ENCODE measurements at regions not wholly inside any gene's neighbourhood (a gene's known extent, or its start where the extent isn't known, plus 50 kb on each side); places are given as distances from the start of the nearest gene placed in this dataset.

DNA sequence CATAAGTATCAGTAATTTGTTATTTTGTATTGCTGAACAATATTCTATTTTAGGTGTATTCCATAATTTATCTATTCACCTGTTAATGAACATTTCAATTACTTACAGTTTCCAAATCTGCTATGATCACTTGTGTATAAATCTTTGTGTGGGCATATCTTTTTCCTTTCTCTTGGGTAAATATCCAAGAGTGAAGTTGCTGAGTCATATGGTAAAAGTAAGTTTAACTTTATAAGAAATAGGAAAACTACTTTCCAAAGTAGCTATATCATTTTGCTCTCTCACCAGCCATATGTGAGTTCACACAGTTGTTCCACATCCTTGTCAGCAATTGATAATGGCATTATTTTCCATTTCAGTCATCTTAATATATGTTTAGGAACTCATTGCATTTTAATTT is 66.6 kb upstream of the KITLG start:
- TF ChIP-seq, protein P1, sequence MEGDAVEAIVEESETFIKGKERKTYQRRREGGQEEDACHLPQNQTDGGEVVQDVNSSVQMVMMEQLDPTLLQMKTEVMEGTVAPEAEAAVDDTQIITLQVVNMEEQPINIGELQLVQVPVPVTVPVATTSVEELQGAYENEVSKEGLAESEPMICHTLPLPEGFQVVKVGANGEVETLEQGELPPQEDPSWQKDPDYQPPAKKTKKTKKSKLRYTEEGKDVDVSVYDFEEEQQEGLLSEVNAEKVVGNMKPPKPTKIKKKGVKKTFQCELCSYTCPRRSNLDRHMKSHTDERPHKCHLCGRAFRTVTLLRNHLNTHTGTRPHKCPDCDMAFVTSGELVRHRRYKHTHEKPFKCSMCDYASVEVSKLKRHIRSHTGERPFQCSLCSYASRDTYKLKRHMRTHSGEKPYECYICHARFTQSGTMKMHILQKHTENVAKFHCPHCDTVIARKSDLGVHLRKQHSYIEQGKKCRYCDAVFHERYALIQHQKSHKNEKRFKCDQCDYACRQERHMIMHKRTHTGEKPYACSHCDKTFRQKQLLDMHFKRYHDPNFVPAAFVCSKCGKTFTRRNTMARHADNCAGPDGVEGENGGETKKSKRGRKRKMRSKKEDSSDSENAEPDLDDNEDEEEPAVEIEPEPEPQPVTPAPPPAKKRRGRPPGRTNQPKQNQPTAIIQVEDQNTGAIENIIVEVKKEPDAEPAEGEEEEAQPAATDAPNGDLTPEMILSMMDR (IDR thresholded peaks at IDR 0.05), result no peak
- Histone ChIP-seq H3K9me3 (no peaks in the 10 kb centered on the region), H3K27ac (no peak overlapping the region), H3K36me3 (no peaks in the 10 kb centered on the region), H3K4me3 (ENCODE audit: low read depth in 1 of 2, low read length in 1 of 2) (no peak overlapping the region), H3K27me3 (no peaks in the 10 kb centered on the region), H3K4me1 (ENCODE audit: control insufficient read depth in 1 of 2, insufficient read depth in 1 of 2, low read depth in 1 of 2, low read length in 1 of 2) (no peaks in the 10 kb centered on the region)

DNA sequence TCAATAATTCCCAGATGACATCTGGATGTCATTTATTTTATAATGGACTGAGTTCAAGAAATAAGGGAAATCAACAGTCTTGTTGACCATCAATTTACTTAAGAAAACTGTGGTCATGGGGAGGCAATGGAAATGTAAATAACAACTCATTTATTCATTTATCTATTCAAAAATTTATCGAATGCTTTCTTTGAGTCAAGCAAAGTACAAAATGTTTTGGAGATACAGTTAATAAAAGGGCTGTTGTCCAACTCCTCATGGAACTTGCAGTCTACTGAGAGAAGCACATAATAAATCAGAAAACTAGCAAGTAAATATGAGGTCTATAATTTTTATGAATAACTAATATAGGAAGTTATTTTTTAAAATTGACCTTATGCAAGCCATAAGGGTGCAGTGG is 65.5 kb upstream of the KITLG start:
- H3K36me3 ChIP-seq, result no peaks in the 10 kb centered on the region

DNA sequence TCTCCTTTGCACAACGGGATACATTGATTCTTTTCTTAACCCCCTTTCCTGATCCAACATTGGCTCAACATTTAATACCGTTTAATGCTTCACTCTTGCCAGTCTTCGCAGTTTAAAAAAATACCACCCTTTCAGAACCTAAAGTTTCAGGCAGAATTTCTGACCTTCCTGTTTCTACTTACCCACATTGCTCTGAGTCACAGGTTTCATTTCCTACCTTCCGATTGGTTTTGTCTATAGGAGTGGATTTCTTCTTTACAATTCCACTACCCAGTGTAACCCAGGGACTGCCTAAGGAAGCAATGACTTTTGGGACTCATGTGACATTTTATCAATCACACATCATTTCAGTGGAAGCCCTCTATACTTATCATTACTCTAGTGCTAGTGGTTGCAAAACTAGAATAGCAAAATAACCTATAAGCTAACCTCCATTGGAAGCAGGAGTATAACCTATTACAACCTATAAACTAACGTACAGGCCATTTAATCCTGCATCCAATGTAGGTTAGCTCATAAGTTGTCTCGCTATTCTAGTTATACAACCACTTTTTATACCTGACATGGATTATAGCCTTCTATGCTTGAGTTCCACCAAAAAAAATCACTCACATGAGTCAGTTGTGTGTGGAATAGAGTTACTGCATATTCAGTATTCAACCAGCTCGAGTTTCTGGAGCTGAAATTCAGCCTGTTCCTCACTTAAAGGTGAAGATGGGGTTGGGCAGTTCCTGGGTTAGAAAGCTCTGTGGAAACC is 64.9 kb upstream of the KITLG start:
- H3K4me3 ChIP-seq (ENCODE audit: low read depth in 1 of 2, low read length in 1 of 2), result no peak overlapping the region
- TF ChIP-seq, protein P1 (IDR thresholded peaks at IDR 0.05), result no peak
- H3K27ac ChIP-seq, result no peak overlapping the region

More for the DNA sequence above, 65.5 kb upstream of the KITLG start:
- H3K9me3 ChIP-seq, result no peaks in the 10 kb centered on the region
- H3K4me1 ChIP-seq (ENCODE audit: control insufficient read depth in 1 of 2, insufficient read depth in 1 of 2, low read depth in 1 of 2, low read length in 1 of 2), result no peaks in the 10 kb centered on the region
- no peak overlapping the region for H3K4me3 ChIP-seq (ENCODE audit: low read depth in 1 of 2, low read length in 1 of 2)
- no peak overlapping the region for H3K27ac ChIP-seq
- TF ChIP-seq, protein P1 (IDR thresholded peaks at IDR 0.05), result no peak
- peaks cover 9% of the 10 kb centered on the region for H3K27me3 ChIP-seq

DNA sequence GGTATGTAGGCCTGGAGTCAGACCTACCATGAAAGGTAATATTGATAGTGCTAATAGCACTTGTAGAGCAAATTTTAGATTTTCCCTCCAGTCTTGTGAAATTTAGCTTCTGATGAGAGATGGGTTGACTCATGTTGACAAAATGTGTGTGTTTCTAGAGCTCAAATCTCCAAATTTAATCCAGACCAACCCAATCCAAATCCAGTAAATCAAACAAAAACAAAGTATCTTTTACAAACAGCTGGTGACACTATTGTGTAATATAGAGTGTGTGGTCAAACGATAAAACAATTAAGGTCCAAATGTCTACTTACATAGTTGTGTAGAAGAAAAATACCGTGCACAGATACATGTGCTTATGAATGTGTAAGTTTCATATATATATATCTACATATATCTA is 63.4 kb upstream of the KITLG start:
- Histone ChIP-seq H3K27me3 (peaks cover 9% of the 10 kb centered on the region), H3K9me3 (no peaks in the 10 kb centered on the region), H3K27ac (no peak overlapping the region), H3K36me3 (no peaks in the 10 kb centered on the region), H3K4me1 (ENCODE audit: control insufficient read depth in 1 of 2, insufficient read depth in 1 of 2, low read depth in 1 of 2, low read length in 1 of 2) (peaks cover 7 to 9% of the 10 kb centered on the region in 2 experiments), H3K4me3 (ENCODE audit: low read depth in 1 of 2, low read length in 1 of 2) (no peak overlapping the region)
- TF ChIP-seq, protein P1 (IDR thresholded peaks at IDR 0.05), result no peak

More for the DNA sequence above, 64.9 kb upstream of the KITLG start:
- no peaks in the 10 kb centered on the region for H3K36me3 ChIP-seq
- H3K9me3 ChIP-seq, result no peaks in the 10 kb centered on the region
- peaks cover 9% of the 10 kb centered on the region for H3K27me3 ChIP-seq
- H3K4me1 ChIP-seq (ENCODE audit: control insufficient read depth in 1 of 2, insufficient read depth in 1 of 2, low read depth in 1 of 2, low read length in 1 of 2), result no peaks in the 10 kb centered on the region

- Histone ChIP-seq H3K4me1 (ENCODE audit: control insufficient read depth in 1 of 2, insufficient read depth in 1 of 2, low read depth in 1 of 2, low read length in 1 of 2) (peaks cover 7 to 13% of the 10 kb centered on the region in 2 experiments), H3K9me3 (no peaks in the 10 kb centered on the region), H3K36me3 (no peaks in the 10 kb centered on the region), H3K27me3 (peaks cover 9% of the 10 kb centered on the region), H3K27ac (no peak overlapping the region), H3K4me3 (ENCODE audit: low read depth in 1 of 2, low read length in 1 of 2) (no peak overlapping the region)
- TF ChIP-seq, protein P1 (IDR thresholded peaks at IDR 0.05), result no peak
These were observed 62.6 kb upstream of the KITLG start for GRCh38 chr12:88642675-88643431.
